Mesenchymal stem cell (in vitro differentiated cells and primary cell): ENCODE measurements at regions not wholly inside any gene's neighbourhood (a gene's known extent, or its start where the extent isn't known, plus 50 kb on each side); places are given as distances from the start of the nearest gene placed in this dataset.

Experiments used
- DNase-seq: peaks from one replicate; pipeline ENCODE4 v3.0.0-alpha.2; 2013
- H2AFZ ChIP-seq: one replicate; pipeline ENCODE4 v1.6.1; 2013; ENCODE audit warnings: low read depth, mild to moderate bottlenecking, control low read depth, inconsistent platforms, low read length, moderate library complexity
- H2AK5ac ChIP-seq: 2 replicates; pipeline ENCODE4 v1.6.1; 2013; ENCODE audit warnings: low read length, moderate library complexity, mild to moderate bottlenecking, inconsistent platforms; ENCODE audit not compliant: severe bottlenecking
- H2BK120ac ChIP-seq: one replicate; pipeline ENCODE4 v1.6.1; 2013; ENCODE audit warnings: low read depth, mild to moderate bottlenecking, inconsistent platforms, low read length, moderate library complexity
- H2BK12ac ChIP-seq, 2 experiments: one replicate each; pipeline ENCODE4 v1.6.1; 2013; ENCODE audit warnings: inconsistent platforms in 2 of 2, low read length in 2 of 2, mild to moderate bottlenecking in 2 of 2, moderate library complexity in 2 of 2, control low read depth in 1 of 2
- H2BK15ac ChIP-seq: one replicate; pipeline ENCODE4 v1.6.1; 2013; ENCODE audit warnings: mild to moderate bottlenecking, low read depth, inconsistent platforms; ENCODE audit not compliant: poor library complexity, severe bottlenecking
- H2BK5ac ChIP-seq: 2 replicates; pipeline ENCODE4 v1.6.1; 2013; ENCODE audit warnings: low read depth, mild to moderate bottlenecking, low read length, control low read depth, inconsistent platforms; ENCODE audit not compliant: poor library complexity, severe bottlenecking
- H3K14ac ChIP-seq, 2 experiments: one replicate each; pipeline ENCODE4 v1.6.1; 2013; ENCODE audit warnings: inconsistent platforms in 2 of 2, low read length in 2 of 2, control low read depth in 1 of 2, mild to moderate bottlenecking in 1 of 2, moderate library complexity in 1 of 2
- H3K18ac ChIP-seq, 2 experiments: one replicate each; pipeline ENCODE4 v1.6.1; 2013; ENCODE audit warnings: inconsistent platforms in 2 of 2, low read length in 2 of 2, control low read depth in 1 of 2, low read depth in 1 of 2, mild to moderate bottlenecking in 1 of 2
- H3K23ac ChIP-seq, 2 experiments: one replicate each; pipeline ENCODE4 v1.6.1; 2013; ENCODE audit warnings: inconsistent platforms in 2 of 2, low read length in 2 of 2, mild to moderate bottlenecking in 2 of 2, moderate library complexity in 2 of 2, control low read depth in 1 of 2
- H3K27ac ChIP-seq: 2 replicates; pipeline ENCODE4 v1.5.1; 2013; ENCODE audit warnings: mild to moderate bottlenecking, moderate library complexity, low read length, control low read depth, inconsistent platforms; ENCODE audit not compliant: poor library complexity, severe bottlenecking
- H3K27me3 ChIP-seq, 2 experiments: 2 replicates each; pipeline versions ENCODE4 v1.6.1 to v1.7.0; 2013; ENCODE audit warnings: low read length in 2 of 2, mild to moderate bottlenecking in 2 of 2, moderate library complexity in 2 of 2, control low read depth in 1 of 2, inconsistent platforms in 1 of 2; ENCODE audit not compliant: control insufficient read depth in 1 of 2, insufficient read depth in 1 of 2
- H3K36me3 ChIP-seq, 2 experiments: 2 replicates each; pipeline versions ENCODE4 v1.6.1 to v1.7.0; 2013; ENCODE audit warnings: low read length in 2 of 2, control low read depth in 1 of 2, inconsistent platforms in 1 of 2, low read depth in 1 of 2, mild to moderate bottlenecking in 1 of 2; ENCODE audit not compliant: insufficient read depth in 2 of 2, control insufficient read depth in 1 of 2
- H3K4ac ChIP-seq, 2 experiments: one replicate each; pipeline ENCODE4 v1.6.1; 2013; ENCODE audit warnings: inconsistent platforms in 2 of 2, low read length in 2 of 2, mild to moderate bottlenecking in 2 of 2, moderate library complexity in 2 of 2, control low read depth in 1 of 2, low read depth in 1 of 2
- H3K4me1 ChIP-seq: 2 replicates; pipeline ENCODE4 v1.6.1; 2013; ENCODE audit warnings: low read depth, low read length, control low read depth; ENCODE audit not compliant: control insufficient read depth, insufficient read depth
- H3K4me2 ChIP-seq: 2 replicates; pipeline ENCODE4 v1.6.1; 2013; ENCODE audit warnings: low read length, mild to moderate bottlenecking, inconsistent platforms; ENCODE audit not compliant: poor library complexity, severe bottlenecking
- H3K4me3 ChIP-seq, 2 experiments: 2 replicates each; pipeline versions ENCODE4 v1.5.1 to v1.7.0; 2013; ENCODE audit warnings: low read length in 2 of 2, mild to moderate bottlenecking in 2 of 2, control low read depth in 1 of 2, low read depth in 1 of 2; ENCODE audit not compliant: insufficient read depth in 1 of 2
- H3K79me1 ChIP-seq: replicated peaks from 2 replicates; pipeline ENCODE4 v1.6.1; 2013; ENCODE audit warnings: mild to moderate bottlenecking, control low read depth, low read length, inconsistent platforms; ENCODE audit not compliant: poor library complexity, severe bottlenecking
- H3K9ac ChIP-seq: 2 replicates; pipeline ENCODE4 v1.7.0; 2013; ENCODE audit warnings: mild to moderate bottlenecking, low read length, moderate library complexity
- H3K9me3 ChIP-seq: 2 replicates; pipeline ENCODE4 v1.7.0; 2013; ENCODE audit warnings: mild to moderate bottlenecking, low read length; ENCODE audit not compliant: control insufficient read depth
- H4K8ac ChIP-seq: one replicate; pipeline ENCODE4 v1.6.1; 2013; ENCODE audit warnings: inconsistent platforms, mild to moderate bottlenecking, low read length, moderate library complexity
- H4K91ac ChIP-seq: one replicate; pipeline ENCODE4 v1.6.1; 2013; ENCODE audit warnings: mild to moderate bottlenecking, low read length, inconsistent platforms
- WGBS: methylation state at CpG from one replicate; pipeline ENCODE4 v1.1.7; 2013; ENCODE audit warnings: mixed read lengths; 5-methylcytosine and 5-hydroxymethylcytosine counted together

- H2BK15ac ChIP-seq, result no peak overlapping the region
- H4K8ac ChIP-seq, result no peak overlapping the region
- H3K9ac ChIP-seq, result no peak overlapping the region
- no peak overlapping the region for H3K23ac ChIP-seq
- H3K27ac ChIP-seq, result no peak overlapping the region
- no peaks in the 10 kb centered on the region for H3K9me3 ChIP-seq
- H3K79me1 ChIP-seq, result no peaks in the 10 kb centered on the region
- no peak overlapping the region for H2BK5ac ChIP-seq
- no peak overlapping the region for H2AK5ac ChIP-seq
- H3K4me1 ChIP-seq, result no peaks in the 10 kb centered on the region
- no peak overlapping the region for H3K4ac ChIP-seq
- H2AFZ ChIP-seq, result no peak overlapping the region
- DNase-seq, result no peak
- no peak overlapping the region for H2BK12ac ChIP-seq
- no peak overlapping the region for H3K4me3 ChIP-seq
- H4K91ac ChIP-seq, result no peak overlapping the region
- no peak overlapping the region for H3K18ac ChIP-seq
- WGBS, result 95% methylated on average over 3 of the region's 3 CpGs
- H3K36me3 ChIP-seq, result no peaks in the 10 kb centered on the region
- no peak overlapping the region for H3K14ac ChIP-seq
- H3K27me3 ChIP-seq, result no peaks in the 10 kb centered on the region
- H2BK120ac ChIP-seq, result no peak overlapping the region
- H3K4me2 ChIP-seq, result no peak overlapping the region
These were observed 1459.1 kb upstream of the ALCAM start for GRCh38 chr3:103907567-103907966.

- Histone ChIP-seq H4K91ac (no peak overlapping the region), H2BK120ac (no peak overlapping the region), H3K9ac (no peak overlapping the region), H3K23ac (no peak overlapping the region), H3K27me3 (no peaks in the 10 kb centered on the region), H3K79me1 (no peaks in the 10 kb centered on the region), H2AK5ac (no peak overlapping the region), H2AFZ (no peak overlapping the region), H4K8ac (no peak overlapping the region), H3K14ac (no peak overlapping the region), H3K4me1 (no peaks in the 10 kb centered on the region), H3K4me2 (no peak overlapping the region), H3K4me3 (no peak overlapping the region), H3K18ac (no peak overlapping the region), H2BK12ac (no peak overlapping the region), H2BK15ac (no peak overlapping the region), H3K36me3 (no peaks in the 10 kb centered on the region), H3K4ac (no peak overlapping the region), H3K27ac (no peak overlapping the region), H3K9me3 (no peaks in the 10 kb centered on the region), H2BK5ac (no peak overlapping the region)
- no CpG with 5 or more reads among the region's 1 CpG for WGBS
- no peak for DNase-seq
These were observed 1457.3 kb upstream of the ALCAM start for GRCh38 chr3:103909395-103909794.

GRCh38 chr3:103918336-103918735, 1448.4 kb upstream of the ALCAM start:
- no peak overlapping the region for H2BK12ac ChIP-seq
- H4K8ac ChIP-seq, result no peak overlapping the region
- no peaks in the 10 kb centered on the region for H3K4me1 ChIP-seq

GRCh38 chr3:103919327-103919726, 1447.4 kb upstream of the ALCAM start:
- no peak overlapping the region for H3K18ac ChIP-seq
- H3K14ac ChIP-seq, result no peak overlapping the region
- DNase-seq, result no peak
- H3K27me3 ChIP-seq, result no peaks in the 10 kb centered on the region
- H3K23ac ChIP-seq, result no peak overlapping the region
- H3K4me1 ChIP-seq, result no peaks in the 10 kb centered on the region
- H3K4me2 ChIP-seq, result no peak overlapping the region
- H2BK15ac ChIP-seq, result no peak overlapping the region
- no peak overlapping the region for H2AK5ac ChIP-seq
- no peaks in the 10 kb centered on the region for H3K79me1 ChIP-seq
- no peak overlapping the region for H2BK12ac ChIP-seq
- no peak overlapping the region for H3K4me3 ChIP-seq
- no peak overlapping the region for H3K9ac ChIP-seq
- H4K91ac ChIP-seq, result no peak overlapping the region
- WGBS, result 83% methylated on average over 1 of the region's 3 CpGs
- no peak overlapping the region for H2BK5ac ChIP-seq
- H3K27ac ChIP-seq, result no peak overlapping the region
- no peak overlapping the region for H2BK120ac ChIP-seq
- no peak overlapping the region for H2AFZ ChIP-seq
- no peak overlapping the region for H3K4ac ChIP-seq
- no peak overlapping the region for H4K8ac ChIP-seq
- H3K9me3 ChIP-seq, result no peaks in the 10 kb centered on the region
- H3K36me3 ChIP-seq, result no peaks in the 10 kb centered on the region

More at GRCh38 chr3:103918336-103918735, 1448.4 kb upstream of the ALCAM start:
- Histone ChIP-seq H2BK15ac (no peak overlapping the region), H2BK120ac (no peak overlapping the region), H3K27me3 (no peaks in the 10 kb centered on the region), H2AK5ac (no peak overlapping the region), H3K4me2 (no peak overlapping the region), H3K23ac (no peak overlapping the region), H3K18ac (no peak overlapping the region), H3K9me3 (no peaks in the 10 kb centered on the region), H3K14ac (no peak overlapping the region), H3K36me3 (no peaks in the 10 kb centered on the region), H3K9ac (no peak overlapping the region), H3K4me3 (no peak overlapping the region), H3K79me1 (no peaks in the 10 kb centered on the region), H2BK5ac (no peak overlapping the region), H4K91ac (no peak overlapping the region), H2AFZ (no peak overlapping the region), H3K27ac (no peak overlapping the region), H3K4ac (no peak overlapping the region)
- DNase-seq, result no peak
